Lower lobe of right lung (tissue), 2 donors: ENCODE measurements at regions not wholly inside any gene's neighbourhood (a gene's known extent, or its start where the extent isn't known, plus 50 kb on each side); places are given as distances from the start of the nearest gene placed in this dataset.

Experiments used
- ATAC-seq, 2 donors: fragments of 200-7000 bp; cut with Tn5 transposase; one replicate each; pipeline ENCODE4 v1.9.1; 2020 to 2022; ENCODE audit warnings: mild to moderate bottlenecking in 2 of 2, moderate library complexity in 2 of 2
- DNase-seq: peaks from one replicate; pipeline ENCODE4 v3.0.0-alpha.2; 2020
- H3K27ac ChIP-seq: fragments of 200-600 bp; one replicate; pipeline ENCODE4 v1.8.0; 2022
- H3K27me3 ChIP-seq: fragments of 200-600 bp; one replicate; pipeline ENCODE4 v1.8.0; 2022; ENCODE audit warnings: low read depth
- H3K36me3 ChIP-seq: fragments of 200-600 bp; one replicate; pipeline ENCODE4 v1.8.0; 2022; ENCODE audit warnings: mild to moderate bottlenecking
- H3K4me1 ChIP-seq: fragments of 200-600 bp; one replicate; pipeline ENCODE4 v1.8.0; 2022
- H3K4me3 ChIP-seq: fragments of 200-600 bp; one replicate; pipeline ENCODE4 v1.8.0; 2022; ENCODE audit warnings: mild to moderate bottlenecking
- H3K9me3 ChIP-seq: fragments of 200-600 bp; one replicate; pipeline ENCODE4 v1.8.0; 2022
- CTCF ChIP-seq: fragments of 200-600 bp; IDR thresholded peaks from one replicate; pipeline ENCODE4 v1.8.0; 2022; ENCODE audit warnings: antibody characterized with exemption, mild to moderate bottlenecking
- intact Hi-C: fragments of 100-400 bp; cut with DNase I; formaldehyde crosslinking; loops from one replicate; pipeline ENCODE4 v1.11.0; 2022
- donor health status: DM: no; HTN: yes; CAD: no; lungs with severe emphysema.

GRCh38 chr6:51322505-51322904 is 503.8 kb downstream of the TFAP2B start:
- H3K27ac ChIP-seq, result no peak overlapping the region
- ATAC-seq (no peak), DNase-seq (no peak)
- no peaks in the 10 kb centered on the region for H3K4me1 ChIP-seq
- H3K4me3 ChIP-seq, result no peak overlapping the region
- H3K9me3 ChIP-seq, result no peaks in the 10 kb centered on the region
- intact Hi-C loops, result no loop called here
- no peak for TF ChIP-seq CTCF
- H3K27me3 ChIP-seq, result no peaks in the 10 kb centered on the region
- no peaks in the 10 kb centered on the region for H3K36me3 ChIP-seq

GRCh38 chr6:51323056-51323455 is 504.4 kb downstream of the TFAP2B start:
- Histone ChIP-seq H3K9me3 (no peaks in the 10 kb centered on the region), H3K4me1 (no peaks in the 10 kb centered on the region), H3K27ac (no peak overlapping the region), H3K27me3 (no peaks in the 10 kb centered on the region), H3K36me3 (no peaks in the 10 kb centered on the region), H3K4me3 (no peak overlapping the region)
- ATAC-seq, result no peak
- no peak for DNase-seq
- no peak for TF ChIP-seq CTCF
- intact Hi-C loops, result no loop called here

GRCh38 chr6:51330971-51331370 is 512.3 kb downstream of the TFAP2B start:
- DNase-seq, result no peak
- no peak for ATAC-seq
- no peak overlapping the region for H3K27ac ChIP-seq
- no peak for TF ChIP-seq CTCF
- intact Hi-C loops, result no loop called here
- no peaks in the 10 kb centered on the region for H3K36me3 ChIP-seq
- H3K9me3 ChIP-seq, result no peaks in the 10 kb centered on the region
- H3K27me3 ChIP-seq, result no peaks in the 10 kb centered on the region
- H3K4me3 ChIP-seq, result no peak overlapping the region
- H3K4me1 ChIP-seq, result no peaks in the 10 kb centered on the region

- intact Hi-C loops, result no loop called here
- no peak for DNase-seq
- H3K4me3 ChIP-seq, result no peak overlapping the region
- no peak for TF ChIP-seq CTCF
- H3K27me3 ChIP-seq, result no peaks in the 10 kb centered on the region
- H3K27ac ChIP-seq, result no peak overlapping the region
- H3K36me3 ChIP-seq, result no peaks in the 10 kb centered on the region
- no peaks in the 10 kb centered on the region for H3K4me1 ChIP-seq
- H3K9me3 ChIP-seq, result no peaks in the 10 kb centered on the region
- ATAC-seq, result no peak
Measured at GRCh38 chr6:51335543-51335942, 516.9 kb downstream of the TFAP2B start.

- intact Hi-C loops, result no loop called here
- Histone ChIP-seq H3K27me3 (no peaks in the 10 kb centered on the region), H3K4me3 (no peak overlapping the region), H3K9me3 (no peaks in the 10 kb centered on the region), H3K27ac (no peak overlapping the region), H3K36me3 (no peaks in the 10 kb centered on the region), H3K4me1 (no peaks in the 10 kb centered on the region)
- ATAC-seq (no peak), DNase-seq (no peak)
- no peak for TF ChIP-seq CTCF
Measured at GRCh38 chr6:51336185-51336584, 517.5 kb downstream of the TFAP2B start.

- intact Hi-C loops, result no loop called here
- DNase-seq, result no peak
- H3K9me3 ChIP-seq, result no peaks in the 10 kb centered on the region
- no peak for ATAC-seq
- no peak overlapping the region for H3K4me3 ChIP-seq
- H3K4me1 ChIP-seq, result no peaks in the 10 kb centered on the region
- H3K27me3 ChIP-seq, result no peaks in the 10 kb centered on the region
- no peaks in the 10 kb centered on the region for H3K36me3 ChIP-seq
- H3K27ac ChIP-seq, result no peak overlapping the region
- TF ChIP-seq CTCF, result no peak
Measured at GRCh38 chr6:51337277-51337676, 518.6 kb downstream of the TFAP2B start.
